ENCODE measurements at regions not wholly inside any gene's neighbourhood (a gene's known extent, or its start where the extent isn't known, plus 50 kb on each side); places are given as distances from the start of the nearest gene placed in this dataset.

DNA sequence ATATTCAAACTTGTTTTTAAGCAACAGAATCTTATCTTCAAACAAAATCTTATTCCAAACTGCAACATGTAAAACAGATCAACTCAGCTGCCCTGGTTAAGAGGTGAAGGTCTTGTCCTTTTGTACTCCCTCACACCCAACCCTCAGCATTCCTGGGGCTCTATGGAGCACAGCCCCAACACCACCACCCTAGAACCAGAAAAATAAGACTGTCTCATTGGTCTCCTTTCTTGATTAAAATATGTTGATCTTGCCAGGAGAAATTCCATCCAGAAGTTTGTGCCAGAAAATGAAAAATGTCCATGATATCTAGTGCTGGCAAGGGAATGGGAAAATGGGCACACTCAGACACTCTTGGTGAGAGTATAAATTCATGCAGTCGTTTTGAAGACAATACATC lies 62.1 kb upstream of the TMEM17 start:
- Mint-ChIP-seq H3K4me3 (ENCODE audit: unreplicated experiment) (no peak overlapping the region), H3K9me3 (ENCODE audit: unreplicated experiment) (no peaks in the 10 kb centered on the region), H3K27me3 (ENCODE audit: insufficient read depth, unreplicated experiment) (no peaks in the 10 kb centered on the region), H3K36me3 (ENCODE audit: insufficient read depth, unreplicated experiment) (peaks cover 28% of the 10 kb centered on the region), H3K27ac (ENCODE audit: unreplicated experiment) (peak overlapping the region; percentile 48), H3K4me1 (ENCODE audit: low read depth, unreplicated experiment) (peaks cover 58% of the 10 kb centered on the region)
- no peak overlapping the region for H3K4me3 ChIP-seq (ENCODE audit: low read depth, low read length)
- no peaks in the 10 kb centered on the region for H3K9me3 ChIP-seq
- BruUV-seq (replicated peaks), result no TSS peak
- intact Hi-C loops (cut with micrococcal nuclease; ENCODE audit: unreplicated experiment), result no loop called here
- TF ChIP-seq, protein P1, sequence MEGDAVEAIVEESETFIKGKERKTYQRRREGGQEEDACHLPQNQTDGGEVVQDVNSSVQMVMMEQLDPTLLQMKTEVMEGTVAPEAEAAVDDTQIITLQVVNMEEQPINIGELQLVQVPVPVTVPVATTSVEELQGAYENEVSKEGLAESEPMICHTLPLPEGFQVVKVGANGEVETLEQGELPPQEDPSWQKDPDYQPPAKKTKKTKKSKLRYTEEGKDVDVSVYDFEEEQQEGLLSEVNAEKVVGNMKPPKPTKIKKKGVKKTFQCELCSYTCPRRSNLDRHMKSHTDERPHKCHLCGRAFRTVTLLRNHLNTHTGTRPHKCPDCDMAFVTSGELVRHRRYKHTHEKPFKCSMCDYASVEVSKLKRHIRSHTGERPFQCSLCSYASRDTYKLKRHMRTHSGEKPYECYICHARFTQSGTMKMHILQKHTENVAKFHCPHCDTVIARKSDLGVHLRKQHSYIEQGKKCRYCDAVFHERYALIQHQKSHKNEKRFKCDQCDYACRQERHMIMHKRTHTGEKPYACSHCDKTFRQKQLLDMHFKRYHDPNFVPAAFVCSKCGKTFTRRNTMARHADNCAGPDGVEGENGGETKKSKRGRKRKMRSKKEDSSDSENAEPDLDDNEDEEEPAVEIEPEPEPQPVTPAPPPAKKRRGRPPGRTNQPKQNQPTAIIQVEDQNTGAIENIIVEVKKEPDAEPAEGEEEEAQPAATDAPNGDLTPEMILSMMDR (IDR thresholded peaks at IDR 0.05; ENCODE audit: insufficient read depth in 1 of 2, low read depth in 1 of 2, low read length in 1 of 2, severe bottlenecking in 1 of 2, unreplicated experiment in 1 of 2), result no peak
- ChIA-PET POLR2A (no interaction called here), CTCF (no interaction called here)
- no peaks in the 10 kb centered on the region for H3K27me3 ChIP-seq (replicated peaks; ENCODE audit: control insufficient read depth, insufficient read depth, low read length)
- no peaks in the 10 kb centered on the region for H3K36me3 ChIP-seq (ENCODE audit: control insufficient read depth, insufficient read depth, low read length)
- peaks cover 76% of the 10 kb centered on the region for H3K4me1 ChIP-seq
- no peak for DNase-seq

DNA sequence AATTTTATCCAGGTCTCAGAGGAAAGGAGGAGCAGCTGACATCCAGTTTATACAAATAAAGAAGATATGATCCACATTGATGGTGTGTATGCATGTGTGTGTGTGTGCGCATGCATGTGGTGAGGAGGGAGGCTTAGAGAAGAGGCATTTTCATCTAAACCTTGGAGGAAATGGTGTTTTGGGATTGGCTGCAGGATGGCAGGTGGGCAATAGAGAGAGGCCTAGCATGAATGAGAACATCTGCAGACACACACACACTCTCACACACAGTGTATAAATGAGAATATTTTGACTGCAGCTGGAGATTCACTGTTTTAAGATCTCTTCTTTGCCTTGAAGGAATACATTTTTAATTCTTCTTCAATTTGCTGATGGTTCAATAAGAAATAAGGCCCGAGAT lies 61.7 kb upstream of the TMEM17 start:
- ChIA-PET POLR2A (no interaction called here), CTCF (no interaction called here)
- intact Hi-C loops (cut with micrococcal nuclease; ENCODE audit: unreplicated experiment), result no loop called here
- peaks cover 72% of the 10 kb centered on the region for H3K4me1 ChIP-seq
- H3K27me3 Mint-ChIP-seq (ENCODE audit: insufficient read depth, unreplicated experiment), result no peaks in the 10 kb centered on the region
- H3K27ac Mint-ChIP-seq (ENCODE audit: unreplicated experiment), result peak overlapping the region; percentile 48
- BruUV-seq (replicated peaks), result no TSS peak
- no peaks in the 10 kb centered on the region for H3K27me3 ChIP-seq (replicated peaks; ENCODE audit: control insufficient read depth, insufficient read depth, low read length)
- H3K36me3 Mint-ChIP-seq (ENCODE audit: insufficient read depth, unreplicated experiment), result peaks cover 25% of the 10 kb centered on the region
- H3K36me3 ChIP-seq (ENCODE audit: control insufficient read depth, insufficient read depth, low read length), result no peaks in the 10 kb centered on the region
- DNase-seq, result no peak
- no peaks in the 10 kb centered on the region for H3K9me3 Mint-ChIP-seq (ENCODE audit: unreplicated experiment)
- TF ChIP-seq, protein P1 (IDR thresholded peaks at IDR 0.05; ENCODE audit: insufficient read depth in 1 of 2, low read depth in 1 of 2, low read length in 1 of 2, severe bottlenecking in 1 of 2, unreplicated experiment in 1 of 2), result no peak
- H3K4me1 Mint-ChIP-seq (ENCODE audit: low read depth, unreplicated experiment), result peaks cover 54% of the 10 kb centered on the region
- no peaks in the 10 kb centered on the region for H3K9me3 ChIP-seq
- H3K4me3 ChIP-seq (ENCODE audit: low read depth, low read length), result no peak overlapping the region
- H3K4me3 Mint-ChIP-seq (ENCODE audit: unreplicated experiment), result no peak overlapping the region

DNA sequence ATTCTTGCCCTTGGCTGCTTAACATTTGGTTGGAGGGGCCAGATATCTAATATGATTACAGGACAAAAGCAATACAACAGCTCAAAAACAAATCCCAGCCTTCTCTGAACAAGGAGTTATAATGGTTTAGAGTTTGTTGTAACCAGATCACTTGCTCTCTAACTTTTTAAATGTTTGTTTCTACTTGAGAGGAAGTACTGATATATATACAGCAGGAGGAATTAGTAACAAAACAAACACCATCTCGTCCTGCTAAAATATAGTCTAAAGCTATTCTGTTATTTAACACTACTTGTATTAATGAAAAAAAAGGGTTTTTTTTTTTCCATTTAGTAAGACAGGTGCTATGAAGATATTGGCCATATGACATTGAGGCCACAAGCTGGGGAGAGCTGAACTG lies 60.9 kb upstream of the TMEM17 start:
- Histone ChIP-seq H3K9me3 (no peaks in the 10 kb centered on the region), H3K36me3 (ENCODE audit: control insufficient read depth, insufficient read depth, low read length) (no peaks in the 10 kb centered on the region), H3K27me3 (replicated peaks; ENCODE audit: control insufficient read depth, insufficient read depth, low read length) (no peaks in the 10 kb centered on the region), H3K4me1 (peaks cover 67% of the 10 kb centered on the region), H3K4me3 (ENCODE audit: low read depth, low read length) (no peak overlapping the region)
- TF ChIP-seq, protein P1 (IDR thresholded peaks at IDR 0.05; ENCODE audit: insufficient read depth in 1 of 2, low read depth in 1 of 2, low read length in 1 of 2, severe bottlenecking in 1 of 2, unreplicated experiment in 1 of 2), result no peak
- no peak overlapping the region for H3K4me3 Mint-ChIP-seq (ENCODE audit: unreplicated experiment)
- CTCF ChIA-PET, result interaction anchor here (0.5 kb wide), 1 partner anchor 136 kb away, joined by 3 read pairs; no protein-coding TSS in a partner anchor
- POLR2A ChIA-PET, result no interaction called here
- DNase-seq, result no peak
- H3K36me3 Mint-ChIP-seq (ENCODE audit: insufficient read depth, unreplicated experiment), result peaks cover 29% of the 10 kb centered on the region
- intact Hi-C loops (cut with micrococcal nuclease; ENCODE audit: unreplicated experiment), result no loop called here
- peaks cover 50% of the 10 kb centered on the region for H3K4me1 Mint-ChIP-seq (ENCODE audit: low read depth, unreplicated experiment)
- BruUV-seq (replicated peaks), result no TSS peak
- no peaks in the 10 kb centered on the region for H3K27me3 Mint-ChIP-seq (ENCODE audit: insufficient read depth, unreplicated experiment)
- peak overlapping the region; percentile 48 for H3K27ac Mint-ChIP-seq (ENCODE audit: unreplicated experiment)
- H3K9me3 Mint-ChIP-seq (ENCODE audit: unreplicated experiment), result peaks cover under 1% of the 10 kb centered on the region
